LoVo (cell line): ENCODE measurements at regions not wholly inside any gene's neighbourhood (a gene's known extent, or its start where the extent isn't known, plus 50 kb on each side); places are given as distances from the start of the nearest gene placed in this dataset.

Source experiments
- DNase-seq: peaks from one replicate; pipeline ENCODE4 v3.0.0-alpha.2; 2016; ENCODE audit warnings: low spot score

DNA sequence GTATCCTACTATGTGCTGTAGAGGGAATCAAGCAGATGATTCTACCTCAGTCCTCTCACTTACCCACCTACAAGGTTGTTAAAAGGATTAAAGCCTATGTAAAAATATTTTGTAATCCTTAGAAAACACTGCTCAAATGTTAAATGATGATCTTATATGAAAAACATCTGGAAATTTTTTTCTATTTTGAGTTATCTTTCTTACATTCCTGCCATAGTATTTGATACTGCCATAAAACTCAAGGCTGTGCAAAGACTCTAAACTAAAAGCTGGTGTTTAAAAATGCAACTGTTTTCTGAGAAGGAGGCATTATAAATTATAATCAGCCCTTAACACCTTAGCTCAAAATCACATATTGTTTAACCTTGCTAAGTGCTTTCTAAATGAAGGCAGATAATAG is 474.2 kb downstream of the PRELID2 start:
- no peak for DNase-seq

GRCh38 chr5:145350513-145350912 is 484.6 kb downstream of the PRELID2 start:
- no peak for DNase-seq

DNA sequence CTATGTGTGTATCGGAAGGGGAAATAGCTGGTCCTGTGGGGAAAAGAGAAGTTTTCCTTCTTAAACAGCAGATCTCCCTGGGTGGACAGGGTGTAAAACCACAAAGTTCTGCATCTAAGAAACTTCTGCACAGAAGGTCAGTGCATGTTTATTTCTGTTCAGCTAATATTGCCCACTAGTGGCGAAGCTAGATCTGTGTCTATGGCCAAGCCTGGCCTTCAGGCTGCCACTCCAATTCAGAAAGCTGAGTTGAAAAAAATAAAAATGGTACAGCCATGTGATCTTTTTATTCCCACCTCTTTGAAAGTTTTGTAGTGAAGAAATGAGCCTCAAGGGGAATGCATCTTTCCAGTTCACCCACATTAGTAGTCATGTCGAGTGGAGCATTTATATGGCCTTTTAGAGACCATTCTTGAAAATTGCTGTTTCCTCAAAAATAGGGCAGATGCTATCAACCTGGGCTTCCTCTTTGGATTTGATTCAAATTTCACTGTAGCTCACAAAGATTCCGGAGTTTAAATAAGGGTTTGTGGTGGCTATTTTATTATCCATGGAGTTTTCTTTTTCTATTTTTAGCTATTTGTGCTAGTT is 488.0 kb downstream of the PRELID2 start:
- peak; percentile 25 for DNase-seq

GRCh38 chr5:145345511-145346287 is 489.4 kb downstream of the PRELID2 start:
- no peak for DNase-seq

DNA sequence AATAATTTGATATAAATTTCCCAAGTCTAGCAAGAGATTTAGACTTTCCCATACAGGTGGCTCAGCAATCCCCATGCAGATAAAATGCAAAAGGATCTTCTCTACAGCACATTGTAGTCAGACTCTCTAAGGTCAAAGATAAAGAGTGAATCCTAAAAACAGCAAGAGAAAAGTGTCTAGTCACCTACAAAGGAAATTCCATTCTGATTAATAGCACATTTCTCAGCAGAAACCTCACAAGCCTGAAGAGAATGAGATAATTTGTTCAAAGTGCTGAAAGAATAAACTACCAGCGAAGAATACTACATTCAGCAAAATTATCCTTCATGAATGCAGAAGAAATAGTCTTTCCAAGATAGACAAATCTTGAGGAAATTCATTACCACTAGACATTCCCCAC is 493.3 kb downstream of the PRELID2 start:
- no peak for DNase-seq

GRCh38 chr5:145340099-145340498 is 495.0 kb downstream of the PRELID2 start:
- DNase-seq: no peak

- no peak for DNase-seq
Observed at GRCh38 chr5:145324767-145325479, 510.2 kb downstream of the PRELID2 start.

GRCh38 chr5:145324101-145324500 is 511.0 kb downstream of the PRELID2 start:
- DNase-seq: no peak

DNA sequence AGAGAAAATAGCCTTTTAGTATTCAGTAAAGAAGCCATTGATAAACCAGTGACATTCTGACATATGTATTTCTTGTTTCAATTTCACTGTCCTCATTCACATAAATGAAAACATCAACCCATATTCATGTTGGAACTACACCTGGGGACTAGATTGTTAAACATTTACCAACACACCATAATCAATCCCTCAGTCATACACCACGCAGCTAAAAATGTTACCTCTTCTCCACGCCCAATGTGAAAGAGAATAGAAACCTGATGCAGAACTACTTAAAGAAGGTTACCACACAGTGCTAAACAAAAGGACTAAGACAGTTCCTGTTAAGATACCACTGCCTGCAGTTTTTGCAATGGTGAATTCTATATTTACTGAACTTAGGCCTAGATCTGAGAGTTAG is 518.9 kb downstream of the PRELID2 start:
- no peak for DNase-seq

- no peak for DNase-seq
Observed at GRCh38 chr5:145307866-145308382, 527.2 kb downstream of the PRELID2 start.

- DNase-seq: no peak
Observed at GRCh38 chr5:145295236-145295835, 539.8 kb downstream of the PRELID2 start.

GRCh38 chr5:145294331-145294730 is 540.8 kb downstream of the PRELID2 start:
- DNase-seq: no peak

- DNase-seq: no peak
Observed at GRCh38 chr5:145293716-145294115, 541.4 kb downstream of the PRELID2 start.

DNA sequence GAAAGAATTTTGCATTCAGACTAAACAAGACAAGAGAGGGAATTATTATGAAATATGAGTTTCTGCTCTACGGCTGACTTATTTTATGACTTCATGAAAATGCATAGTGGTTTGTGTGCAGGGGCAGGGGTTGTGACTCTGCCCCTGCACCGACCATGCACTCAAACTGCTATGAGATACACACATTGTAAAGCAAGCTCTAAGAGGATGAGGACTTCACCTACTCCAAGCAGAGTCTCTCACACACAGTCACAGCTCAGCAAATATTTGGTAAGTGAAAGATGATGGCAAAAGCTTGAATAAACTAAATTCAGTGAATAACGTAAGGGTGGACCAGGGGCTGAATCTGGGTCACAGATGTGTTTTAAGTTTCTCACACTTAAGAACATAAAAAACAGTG is 542.9 kb downstream of the PRELID2 start:
- DNase-seq: no peak

- DNase-seq: no peak
Observed at GRCh38 chr5:145283141-145283810, 551.9 kb downstream of the PRELID2 start.

DNA sequence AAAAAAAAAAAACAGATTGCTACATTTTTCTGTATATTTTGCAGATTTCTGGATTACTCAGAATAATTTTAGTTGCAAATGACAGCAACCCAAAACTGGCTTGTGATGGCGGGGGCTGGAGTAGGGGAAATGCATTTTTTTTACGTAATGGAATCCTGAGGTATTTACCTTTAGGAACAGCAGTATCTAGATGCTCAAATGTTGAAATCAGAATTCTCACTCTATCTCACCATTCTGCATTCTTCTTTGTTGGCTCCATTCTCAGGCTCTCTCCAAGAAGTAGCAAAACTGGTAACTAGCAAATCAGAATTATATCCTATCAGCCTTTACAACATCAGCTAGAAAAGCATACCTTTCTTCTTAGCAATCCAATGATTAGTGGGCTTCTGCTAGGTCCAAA is 554.3 kb downstream of the PRELID2 start:
- DNase-seq: no peak

GRCh38 chr5:145280214-145280613 is 554.9 kb downstream of the PRELID2 start:
- no peak for DNase-seq

DNA sequence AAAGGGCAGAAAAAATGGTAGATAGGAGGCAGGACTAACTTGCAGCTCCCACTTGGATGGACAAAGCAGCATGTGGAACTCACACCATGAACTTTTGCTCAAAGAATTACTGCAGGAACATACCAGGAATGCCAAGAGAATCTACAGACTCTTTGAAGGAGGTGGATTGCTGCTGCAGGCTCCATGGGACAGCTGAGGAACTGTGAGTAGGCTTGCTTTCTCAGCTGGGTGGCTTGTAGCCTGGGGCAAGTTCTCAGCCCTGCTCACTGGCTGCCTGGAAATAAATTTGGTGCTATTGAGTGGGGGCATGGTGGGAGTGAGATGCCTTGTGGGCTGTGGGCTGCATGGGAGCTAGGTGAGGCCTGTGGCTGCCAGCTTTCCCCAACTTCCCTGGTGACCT is 574.5 kb downstream of the PRELID2 start:
- no peak for DNase-seq

- no peak for DNase-seq
Observed at GRCh38 chr5:145247745-145248040, 587.4 kb downstream of the PRELID2 start.

DNA sequence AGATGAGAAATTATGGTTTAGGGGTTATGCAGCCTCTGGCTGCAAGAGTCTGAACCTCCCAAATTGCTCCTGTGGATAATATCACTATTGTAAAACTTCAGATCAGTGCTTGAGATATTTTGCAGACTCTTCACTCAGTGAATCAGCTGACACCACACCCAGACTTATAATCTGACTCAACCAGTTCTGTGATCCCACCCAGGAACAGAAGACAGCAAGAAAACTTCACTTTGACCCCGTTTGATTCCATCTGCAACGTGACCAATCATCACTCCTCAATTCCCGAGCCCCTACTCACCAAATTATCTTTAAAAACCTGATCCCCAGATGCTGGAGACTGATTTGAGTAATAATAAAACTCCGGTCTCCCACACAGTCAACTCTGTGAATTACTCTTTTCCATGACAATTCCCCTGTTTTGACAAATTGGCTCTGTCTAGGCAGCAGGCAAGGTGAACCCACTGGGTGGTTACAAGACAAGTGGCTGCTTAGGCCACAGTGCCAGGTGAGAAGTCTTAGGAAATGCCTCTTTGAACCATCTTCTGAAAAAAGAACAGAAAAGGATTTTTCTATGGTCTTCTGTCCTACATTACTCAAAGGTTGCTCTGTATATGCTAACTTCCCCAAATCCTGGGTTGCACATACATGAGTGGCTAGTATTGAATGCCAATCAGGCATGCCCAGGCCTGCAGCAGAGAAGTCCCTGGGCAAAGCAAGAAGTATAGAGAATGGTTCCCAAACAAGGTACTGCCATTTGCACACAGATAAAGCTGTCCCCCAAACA is 588.0 kb downstream of the PRELID2 start:
- no peak for DNase-seq

GRCh38 chr5:145246379-145246778 is 588.8 kb downstream of the PRELID2 start:
- DNase-seq: no peak
